HEK293T (cell line): ENCODE measurements at regions not wholly inside any gene's neighbourhood (a gene's known extent, or its start where the extent isn't known, plus 50 kb on each side); places are given as distances from the start of the nearest gene placed in this dataset.

Source experiments
- ARNT ChIP-seq: fragments of 450-650 bp; IDR thresholded peaks from 2 replicates; pipeline ENCODE4 v1.6.1; 2017; ENCODE audit warnings: mild to moderate bottlenecking
- BHLHE40 ChIP-seq: fragments of 450-650 bp; IDR thresholded peaks from 2 replicates; pipeline ENCODE4 v1.6.1; 2016; ENCODE audit warnings: mild to moderate bottlenecking, moderate library complexity, borderline replicate concordance
- CTBP1 ChIP-seq: fragments of 450-650 bp; IDR thresholded peaks from 2 replicates; pipeline ENCODE4 v1.6.1; 2016; ENCODE audit warnings: borderline replicate concordance
- ELF4 ChIP-seq: fragments of 450-650 bp; IDR thresholded peaks from 2 replicates; pipeline ENCODE4 v1.6.1; 2017; ENCODE audit warnings: antibody characterized with exemption
- FOXM1 ChIP-seq: fragments of 450-650 bp; IDR thresholded peaks from 2 replicates; pipeline ENCODE4 v1.6.1; 2017; ENCODE audit warnings: mild to moderate bottlenecking, borderline replicate concordance
- HDGF ChIP-seq: fragments of 450-650 bp; IDR thresholded peaks from 2 replicates; pipeline ENCODE4 v1.6.1; 2017; ENCODE audit warnings: antibody characterized with exemption, borderline replicate concordance
- SUZ12 ChIP-seq: fragments of 450-650 bp; IDR thresholded peaks from 2 replicates; pipeline ENCODE4 v1.6.1; 2016; ENCODE audit warnings: mild to moderate bottlenecking
- TARDBP ChIP-seq: fragments of 450-650 bp; IDR thresholded peaks from 2 replicates; pipeline ENCODE4 v1.6.1; 2016

DNA sequence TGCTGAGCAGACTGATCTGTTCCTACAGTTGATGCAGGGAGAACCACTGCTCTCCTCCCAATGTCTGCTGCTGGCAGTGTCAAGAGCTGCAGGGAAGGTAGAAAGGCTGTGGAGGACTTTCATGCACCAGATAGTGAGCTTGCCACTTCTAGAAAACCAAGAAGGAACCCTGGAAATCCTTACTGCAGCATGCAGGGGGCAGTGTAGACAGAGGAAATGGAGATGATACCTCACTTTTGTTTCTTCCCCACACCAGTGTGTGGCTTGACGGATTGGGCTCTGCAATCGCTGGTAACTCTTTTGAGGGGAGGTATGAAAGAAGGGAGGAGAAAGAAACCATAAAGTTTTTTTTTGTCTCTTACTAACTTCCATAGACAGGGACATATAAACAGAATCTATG, 480.7 kb downstream of the DMAC1 start:
- TF ChIP-seq FOXM1 (no peak), ARNT (no peak), SUZ12 (no peak), HDGF (no peak), ELF4 (no peak), TARDBP (no peak), CTBP1 (no peak), BHLHE40 (no peak)
